ENCODE measurements at regions not wholly inside any gene's neighbourhood (a gene's known extent, or its start where the extent isn't known, plus 50 kb on each side); places are given as distances from the start of the nearest gene placed in this dataset.

DNA sequence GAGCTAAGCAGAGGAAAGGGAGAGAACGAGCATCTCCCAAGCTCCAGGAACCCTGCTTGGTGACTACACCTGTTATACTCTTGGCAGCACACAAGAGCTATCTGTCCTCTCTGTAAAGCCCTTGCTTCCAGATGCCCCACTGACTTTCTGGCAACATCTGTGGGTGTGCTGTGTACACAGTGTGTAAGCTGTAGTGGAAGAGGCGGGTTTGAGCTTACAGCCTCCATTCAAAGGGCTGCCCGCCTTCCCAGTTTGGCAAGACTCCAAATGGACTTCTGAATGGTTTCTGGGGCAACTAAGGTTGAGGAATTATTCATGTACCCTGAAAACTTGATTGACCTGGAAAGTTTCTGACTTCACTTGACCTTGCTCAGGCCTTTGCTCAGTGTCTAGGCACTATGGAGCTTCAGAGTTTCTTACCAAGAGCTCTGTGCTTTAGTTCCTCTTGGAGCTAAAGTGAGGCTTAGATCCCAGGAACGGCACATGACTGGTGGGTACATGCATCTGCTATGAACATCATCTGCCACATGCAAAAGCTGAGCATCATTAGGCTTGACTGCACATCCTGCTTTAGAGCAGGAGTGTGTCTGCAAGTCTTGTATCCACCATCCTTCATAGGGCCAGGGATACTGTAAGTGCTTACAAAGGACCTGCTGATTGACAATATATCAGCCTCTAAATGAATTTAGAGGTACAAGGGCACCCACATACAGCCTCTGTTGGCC is 290.9 kb upstream of the SIX2 start:
- Histone ChIP-seq H3F3A (ENCODE audit: insufficient read depth, low read length, poor library complexity, severe bottlenecking) (no peaks in the 10 kb centered on the region), H3K4me2 (ENCODE audit: low read length) (no peak overlapping the region), H3K9me2 (ENCODE audit: insufficient read depth, low read length) (no peaks in the 10 kb centered on the region), H2AFZ (ENCODE audit: low read depth, low read length) (no peak overlapping the region), H3K9me3 (ENCODE audit: low read length) (no peaks in the 10 kb centered on the region), H3K9ac (ENCODE audit: low read length) (no peak overlapping the region), H3K27ac (ENCODE audit: low read length) (no peak overlapping the region), H3K4me3 (ENCODE audit: low read length) (no peak overlapping the region), H3K79me2 (replicated peaks; ENCODE audit: insufficient read depth, low read length) (no peaks in the 10 kb centered on the region), H4K20me1 (ENCODE audit: insufficient read depth) (no peaks in the 10 kb centered on the region), H3K27me3 (ENCODE audit: insufficient read depth, low read depth, low read length) (no peaks in the 10 kb centered on the region), H3K36me3 (ENCODE audit: insufficient read depth, low read length) (no peaks in the 10 kb centered on the region)
- TF ChIP-seq POLR2AphosphoS5 (IDR thresholded peaks at IDR 0.05) = no peak
- no peak for TF ChIP-seq REST (IDR thresholded peaks at IDR 0.05; ENCODE audit: borderline replicate concordance)
- no peak for TF ChIP-seq CTCF (IDR thresholded peaks at IDR 0.05; ENCODE audit: poor library complexity, severe bottlenecking)
- no peak for TF ChIP-seq RAD21 (conservative IDR thresholded peaks at IDR 0.05)
- no peak for TF ChIP-seq MXI1 (conservative IDR thresholded peaks at IDR 0.05; ENCODE audit: poor library complexity, severe bottlenecking)
- TF ChIP-seq SMC3 (conservative IDR thresholded peaks at IDR 0.05; ENCODE audit: poor library complexity) = no peak
- TF ChIP-seq EP300 (conservative IDR thresholded peaks at IDR 0.05; ENCODE audit: poor library complexity, severe bottlenecking) = no peak
- TF ChIP-seq TAF1 (IDR thresholded peaks at IDR 0.05; ENCODE audit: low read depth) = no peak
- no peak for TF ChIP-seq EZH2 (IDR thresholded peaks at IDR 0.05; ENCODE audit: borderline replicate concordance, insufficient read depth, low read length, poor library complexity, severe bottlenecking)

DNA sequence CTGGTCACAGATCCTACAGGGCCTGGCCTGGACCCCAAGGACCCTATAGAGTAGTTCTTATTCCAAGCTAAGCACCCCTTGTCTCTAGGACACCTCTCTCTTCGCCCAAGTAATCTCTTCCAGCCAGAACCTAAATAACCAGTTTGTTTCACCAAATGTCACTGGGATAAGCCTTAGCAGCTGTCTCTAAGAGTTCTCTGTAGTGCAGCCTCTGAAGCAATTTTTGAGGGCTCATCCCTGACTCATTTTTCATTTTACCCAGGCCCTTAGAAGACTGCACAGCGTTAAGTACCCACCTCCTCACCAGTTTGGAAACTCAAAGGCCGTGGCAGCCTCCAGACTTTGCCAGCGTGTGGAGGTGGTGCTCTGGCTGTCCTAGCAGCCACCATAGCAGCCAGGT is 290.1 kb upstream of the SIX2 start:
- no peaks in the 10 kb centered on the region for H3K27me3 ChIP-seq (ENCODE audit: insufficient read depth, low read depth, low read length)
- H3K4me3 ChIP-seq (ENCODE audit: low read length) = no peak overlapping the region
- H3K79me2 ChIP-seq (replicated peaks; ENCODE audit: insufficient read depth, low read length) = no peaks in the 10 kb centered on the region
- no peak overlapping the region for H3K4me2 ChIP-seq (ENCODE audit: low read length)
- no peaks in the 10 kb centered on the region for H3K36me3 ChIP-seq (ENCODE audit: insufficient read depth, low read length)
- H3K27ac ChIP-seq (ENCODE audit: low read length) = no peak overlapping the region
- H3K9me2 ChIP-seq (ENCODE audit: insufficient read depth, low read length) = no peaks in the 10 kb centered on the region
- H4K20me1 ChIP-seq (ENCODE audit: insufficient read depth) = no peaks in the 10 kb centered on the region
- no peaks in the 10 kb centered on the region for H3F3A ChIP-seq (ENCODE audit: insufficient read depth, low read length, poor library complexity, severe bottlenecking)
- no peak overlapping the region for H2AFZ ChIP-seq (ENCODE audit: low read depth, low read length)
- H3K9ac ChIP-seq (ENCODE audit: low read length) = no peak overlapping the region
- no peaks in the 10 kb centered on the region for H3K9me3 ChIP-seq (ENCODE audit: low read length)
- TF ChIP-seq TAF1 (IDR thresholded peaks at IDR 0.05; ENCODE audit: low read depth) = no peak
- no peak for TF ChIP-seq EZH2 (IDR thresholded peaks at IDR 0.05; ENCODE audit: borderline replicate concordance, insufficient read depth, low read length, poor library complexity, severe bottlenecking)
- TF ChIP-seq SMC3 (conservative IDR thresholded peaks at IDR 0.05; ENCODE audit: poor library complexity) = no peak
- no peak for TF ChIP-seq EP300 (conservative IDR thresholded peaks at IDR 0.05; ENCODE audit: poor library complexity, severe bottlenecking)
- no peak for TF ChIP-seq CTCF (IDR thresholded peaks at IDR 0.05; ENCODE audit: poor library complexity, severe bottlenecking)
- no peak for TF ChIP-seq RAD21 (conservative IDR thresholded peaks at IDR 0.05)
- TF ChIP-seq REST (IDR thresholded peaks at IDR 0.05; ENCODE audit: borderline replicate concordance) = no peak
- no peak for TF ChIP-seq POLR2AphosphoS5 (IDR thresholded peaks at IDR 0.05)
- no peak for TF ChIP-seq MXI1 (conservative IDR thresholded peaks at IDR 0.05; ENCODE audit: poor library complexity, severe bottlenecking)
